ENCODE measurements at regions not wholly inside any gene's neighbourhood (a gene's known extent, or its start where the extent isn't known, plus 50 kb on each side); places are given as distances from the start of the nearest gene placed in this dataset.

DNA sequence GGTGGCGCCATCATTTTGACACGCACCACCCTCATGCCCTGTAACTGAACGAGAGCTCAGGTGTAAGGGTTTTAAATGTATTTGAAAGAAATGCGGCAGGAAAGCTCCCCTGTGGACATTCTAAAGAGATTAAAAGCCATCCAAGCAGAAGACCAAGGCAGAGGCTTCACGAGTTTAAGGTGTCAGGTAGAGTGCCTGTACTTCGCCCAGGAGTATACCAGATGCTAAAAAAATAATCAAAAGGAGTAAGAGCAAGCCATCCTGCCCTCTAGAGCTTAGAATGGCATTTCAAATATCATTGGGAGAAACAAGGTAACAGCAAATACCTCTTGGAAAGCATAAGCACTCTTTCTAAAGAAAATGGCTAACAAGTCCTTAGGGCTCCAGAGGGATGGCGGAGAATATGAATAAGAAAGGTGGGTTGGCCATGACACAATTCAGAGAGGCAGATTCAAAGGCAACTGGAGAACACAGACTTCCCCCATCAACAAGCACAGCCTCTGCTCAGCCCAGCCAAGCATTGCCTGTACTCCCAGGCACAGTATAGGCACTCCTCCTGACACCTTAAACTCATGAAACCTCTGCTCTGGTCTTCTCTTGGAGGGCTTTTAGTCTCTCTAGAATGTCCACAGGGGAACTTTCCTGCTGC, 447.6 kb downstream of the SUCLA2 start:
- Histone ChIP-seq H3K27ac (ENCODE audit: low read depth, low read length) (no peak overlapping the region), H3K9ac (ENCODE audit: low read depth, low read length) (no peak overlapping the region), H3K9me3 (ENCODE audit: insufficient read depth, low read depth, low read length) (no peaks in the 10 kb centered on the region), H3K4me1 (ENCODE audit: insufficient read depth, low read length) (peaks cover 11% of the 10 kb centered on the region), H3K4me3 (ENCODE audit: low read length) (no peak overlapping the region), H3K27me3 (ENCODE audit: insufficient read depth, low read length) (no peaks in the 10 kb centered on the region), H3K36me3 (ENCODE audit: insufficient read depth, low read length) (no peaks in the 10 kb centered on the region)
- WGBS, result 72% methylated on average over 6 of the region's 7 CpGs

DNA sequence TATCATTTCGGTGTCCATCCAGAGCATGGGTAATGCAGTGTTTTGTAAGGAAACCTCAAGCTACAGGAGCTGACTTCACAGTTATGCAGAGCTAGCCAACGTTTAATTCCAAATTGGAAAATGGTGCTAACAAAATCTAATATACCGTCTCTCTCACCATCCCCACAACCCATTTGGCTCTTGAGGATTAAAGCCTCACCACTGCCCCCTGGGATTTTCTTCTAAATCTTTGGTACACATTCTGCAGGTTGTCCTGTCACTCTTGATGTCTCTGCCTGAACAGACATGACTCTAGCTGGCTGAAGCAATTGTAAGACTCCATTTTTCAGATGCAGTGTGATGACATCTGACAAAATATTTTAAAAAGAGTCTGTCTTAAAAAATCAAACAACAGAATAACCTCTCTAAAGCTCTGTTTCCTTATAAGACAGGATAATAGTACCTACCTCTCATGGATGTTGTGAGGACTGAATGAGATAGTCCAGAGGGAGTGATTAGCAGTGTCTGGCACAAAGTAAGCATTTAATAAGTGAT, 451.8 kb downstream of the SUCLA2 start:
- 89% methylated on average over 3 of the region's 3 CpGs for WGBS
- Histone ChIP-seq H3K9me3 (ENCODE audit: insufficient read depth, low read depth, low read length) (no peaks in the 10 kb centered on the region), H3K4me1 (ENCODE audit: insufficient read depth, low read length) (peaks cover 11% of the 10 kb centered on the region), H3K4me3 (ENCODE audit: low read length) (no peak overlapping the region), H3K27ac (ENCODE audit: low read depth, low read length) (no peak overlapping the region), H3K27me3 (ENCODE audit: insufficient read depth, low read length) (no peaks in the 10 kb centered on the region), H3K9ac (ENCODE audit: low read depth, low read length) (no peak overlapping the region), H3K36me3 (ENCODE audit: insufficient read depth, low read length) (no peaks in the 10 kb centered on the region)

DNA sequence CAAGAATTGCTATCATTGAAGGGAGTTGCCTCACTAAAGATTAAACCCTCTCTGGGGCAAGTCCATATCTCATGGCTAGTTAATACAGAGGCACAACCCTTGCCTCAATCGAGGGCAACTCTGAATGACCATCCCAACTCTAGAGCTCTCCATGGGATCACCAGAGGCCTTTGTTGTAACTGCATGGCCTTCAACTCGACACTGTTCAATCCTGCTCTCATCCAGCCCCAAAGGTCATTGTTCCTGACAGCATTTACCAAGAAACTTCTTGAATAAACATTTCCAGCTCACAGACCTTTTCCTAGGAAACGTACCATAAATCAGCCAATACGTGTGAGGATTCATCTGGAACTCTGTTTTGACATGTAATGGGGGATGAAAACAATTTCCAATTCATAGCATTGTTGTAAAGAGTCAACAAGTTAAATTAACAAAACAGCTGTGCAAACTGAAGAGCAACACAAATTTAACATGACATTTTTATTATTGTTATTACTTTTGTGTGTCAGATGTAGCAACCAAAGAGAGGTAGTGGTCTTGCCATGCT, 452.7 kb downstream of the SUCLA2 start:
- Histone ChIP-seq H3K9ac (ENCODE audit: low read depth, low read length) (no peak overlapping the region), H3K27ac (ENCODE audit: low read depth, low read length) (no peak overlapping the region), H3K9me3 (ENCODE audit: insufficient read depth, low read depth, low read length) (no peaks in the 10 kb centered on the region), H3K27me3 (ENCODE audit: insufficient read depth, low read length) (no peaks in the 10 kb centered on the region), H3K4me1 (ENCODE audit: insufficient read depth, low read length) (peaks cover 4% of the 10 kb centered on the region; the same call in 1 of the 2 replicates), H3K4me3 (ENCODE audit: low read length) (no peak overlapping the region), H3K36me3 (ENCODE audit: insufficient read depth, low read length) (no peaks in the 10 kb centered on the region)
- 84% methylated on average over 4 of the region's 4 CpGs for WGBS

DNA sequence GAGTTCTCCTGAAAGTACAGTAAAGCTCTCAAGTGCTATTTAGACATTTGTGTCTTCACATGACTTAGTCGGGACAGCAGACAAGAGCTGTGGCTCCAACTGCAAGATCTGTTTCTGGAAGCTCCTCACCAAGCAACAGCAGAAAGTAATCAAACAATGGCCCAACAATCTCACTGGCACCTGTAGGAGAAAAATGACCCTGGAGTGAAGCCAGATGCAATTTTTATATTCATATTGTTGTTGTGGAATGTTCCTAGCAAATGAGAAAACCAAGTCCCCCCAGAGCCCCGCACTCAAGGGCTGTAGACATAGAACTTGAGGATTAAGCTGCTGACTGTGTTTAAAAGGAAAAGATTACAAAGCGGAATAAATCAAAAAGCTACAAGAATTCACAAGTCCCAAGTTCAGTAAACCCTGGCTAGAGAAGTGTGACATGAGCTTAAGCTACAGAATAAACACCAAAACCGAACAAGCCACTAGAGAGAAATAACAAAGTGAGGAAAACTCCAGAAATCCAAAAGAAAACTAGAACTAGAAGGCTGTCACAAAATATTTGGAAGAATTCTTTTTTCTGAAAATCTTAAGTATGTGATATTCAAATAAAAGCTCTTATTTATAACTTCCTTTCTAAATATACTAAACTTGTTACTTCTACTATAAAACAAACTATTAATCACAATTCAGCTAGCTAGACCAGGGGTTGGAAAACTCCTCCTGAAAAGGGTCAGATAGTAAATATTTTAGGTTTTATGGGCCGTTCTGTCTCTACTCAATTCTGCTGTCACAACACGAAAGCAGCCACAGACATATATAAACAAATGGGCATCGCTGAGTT, 454.5 kb downstream of the SUCLA2 start:
- Histone ChIP-seq H3K27me3 (ENCODE audit: insufficient read depth, low read length) (no peaks in the 10 kb centered on the region), H3K4me1 (ENCODE audit: insufficient read depth, low read length) (no peaks in the 10 kb centered on the region), H3K27ac (ENCODE audit: low read depth, low read length) (no peak overlapping the region), H3K4me3 (ENCODE audit: low read length) (no peak overlapping the region), H3K36me3 (ENCODE audit: insufficient read depth, low read length) (no peaks in the 10 kb centered on the region), H3K9me3 (ENCODE audit: insufficient read depth, low read depth, low read length) (no peaks in the 10 kb centered on the region), H3K9ac (ENCODE audit: low read depth, low read length) (no peak overlapping the region)
- 100% methylated on average over 3 of the region's 7 CpGs for WGBS

DNA sequence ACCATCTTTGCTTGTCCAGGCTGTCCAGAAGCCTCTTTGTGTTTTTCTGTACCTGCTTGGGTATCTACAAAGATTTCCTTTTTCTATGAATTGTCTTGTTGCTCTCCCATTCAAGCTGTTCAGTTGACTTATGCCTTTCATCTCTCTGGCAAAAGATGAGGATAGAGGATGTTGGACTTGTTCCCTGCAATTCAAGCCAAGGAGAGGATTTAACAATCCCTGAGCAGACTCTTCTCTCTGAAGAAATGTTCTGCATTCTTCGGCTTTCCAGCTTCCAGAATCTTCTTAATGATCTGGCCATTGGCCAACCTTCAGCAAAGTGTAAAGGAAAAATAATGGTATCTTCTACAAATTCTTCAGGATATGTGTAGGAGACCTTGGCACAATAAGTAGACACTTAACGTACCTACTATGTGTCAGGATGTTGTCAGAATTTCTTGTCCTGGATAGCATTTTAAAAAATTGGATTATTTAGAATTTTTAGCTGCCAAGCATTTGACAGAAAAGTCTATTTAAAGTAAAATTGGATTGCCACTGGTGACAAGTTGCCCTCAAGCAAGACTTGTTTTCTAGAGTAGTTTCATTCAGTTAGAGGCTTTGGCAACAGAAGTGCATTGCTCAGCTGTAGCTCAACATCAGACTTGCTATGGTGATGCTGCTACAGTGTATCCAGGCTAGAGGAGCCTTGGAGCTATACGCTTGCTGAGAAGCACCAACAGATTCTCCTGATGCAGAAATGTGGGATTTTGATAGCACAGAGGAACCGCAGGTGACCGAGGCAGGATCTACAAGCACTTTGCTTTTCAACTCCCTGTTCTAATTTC, 455.7 kb downstream of the SUCLA2 start:
- no peak overlapping the region for H3K9ac ChIP-seq (ENCODE audit: low read depth, low read length)
- H3K4me3 ChIP-seq (ENCODE audit: low read length), result no peak overlapping the region
- H3K36me3 ChIP-seq (ENCODE audit: insufficient read depth, low read length), result no peaks in the 10 kb centered on the region
- no peak overlapping the region for H3K27ac ChIP-seq (ENCODE audit: low read depth, low read length)
- H3K9me3 ChIP-seq (ENCODE audit: insufficient read depth, low read depth, low read length), result no peaks in the 10 kb centered on the region
- H3K27me3 ChIP-seq (ENCODE audit: insufficient read depth, low read length), result no peaks in the 10 kb centered on the region
- no peaks in the 10 kb centered on the region for H3K4me1 ChIP-seq (ENCODE audit: insufficient read depth, low read length)
- 95% methylated on average over 5 of the region's 5 CpGs for WGBS

GRCh38 chr13:47539317-47539716, 461.8 kb downstream of the SUCLA2 start:
- H3K9me3 ChIP-seq (ENCODE audit: insufficient read depth, low read depth, low read length), result no peaks in the 10 kb centered on the region
- 100% methylated on average over 2 of the region's 2 CpGs for WGBS
- no peaks in the 10 kb centered on the region for H3K27me3 ChIP-seq (ENCODE audit: insufficient read depth, low read length)
- no peak overlapping the region for H3K4me3 ChIP-seq (ENCODE audit: low read length)
- H3K4me1 ChIP-seq (ENCODE audit: insufficient read depth, low read length), result no peaks in the 10 kb centered on the region
- no peaks in the 10 kb centered on the region for H3K36me3 ChIP-seq (ENCODE audit: insufficient read depth, low read length)
- no peak overlapping the region for H3K9ac ChIP-seq (ENCODE audit: low read depth, low read length)
- no peak overlapping the region for H3K27ac ChIP-seq (ENCODE audit: low read depth, low read length)

DNA sequence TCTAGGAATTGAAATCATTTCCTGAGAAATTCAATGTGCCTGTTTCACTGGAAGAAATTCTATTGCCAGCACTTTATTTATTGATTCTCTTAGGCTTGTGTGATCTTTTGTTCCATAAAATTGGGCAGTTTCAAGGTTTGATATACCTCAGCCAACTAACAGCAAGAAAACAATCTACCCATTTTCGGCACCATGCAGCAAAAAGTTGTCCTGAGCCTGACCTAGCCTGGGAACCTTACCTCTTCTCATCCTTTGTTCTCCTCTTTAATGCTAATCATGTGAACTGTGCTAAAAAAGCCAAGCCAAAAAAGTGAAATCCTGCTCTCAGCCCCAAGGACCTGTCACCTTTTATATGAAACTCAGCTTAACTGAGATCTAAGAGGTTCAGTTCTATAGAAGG, 477.3 kb downstream of the SUCLA2 start:
- no peaks in the 10 kb centered on the region for H3K27me3 ChIP-seq (ENCODE audit: insufficient read depth, low read length)
- H3K4me3 ChIP-seq (ENCODE audit: low read length), result no peak overlapping the region
- no peak overlapping the region for H3K9ac ChIP-seq (ENCODE audit: low read depth, low read length)
- H3K27ac ChIP-seq (ENCODE audit: low read depth, low read length), result no peak overlapping the region
- no peaks in the 10 kb centered on the region for H3K36me3 ChIP-seq (ENCODE audit: insufficient read depth, low read length)
- H3K4me1 ChIP-seq (ENCODE audit: insufficient read depth, low read length), result no peaks in the 10 kb centered on the region; the same call in 1 of the 2 replicates
- 96% methylated on average over 1 of the region's 1 CpG for WGBS
- no peaks in the 10 kb centered on the region for H3K9me3 ChIP-seq (ENCODE audit: insufficient read depth, low read depth, low read length)

DNA sequence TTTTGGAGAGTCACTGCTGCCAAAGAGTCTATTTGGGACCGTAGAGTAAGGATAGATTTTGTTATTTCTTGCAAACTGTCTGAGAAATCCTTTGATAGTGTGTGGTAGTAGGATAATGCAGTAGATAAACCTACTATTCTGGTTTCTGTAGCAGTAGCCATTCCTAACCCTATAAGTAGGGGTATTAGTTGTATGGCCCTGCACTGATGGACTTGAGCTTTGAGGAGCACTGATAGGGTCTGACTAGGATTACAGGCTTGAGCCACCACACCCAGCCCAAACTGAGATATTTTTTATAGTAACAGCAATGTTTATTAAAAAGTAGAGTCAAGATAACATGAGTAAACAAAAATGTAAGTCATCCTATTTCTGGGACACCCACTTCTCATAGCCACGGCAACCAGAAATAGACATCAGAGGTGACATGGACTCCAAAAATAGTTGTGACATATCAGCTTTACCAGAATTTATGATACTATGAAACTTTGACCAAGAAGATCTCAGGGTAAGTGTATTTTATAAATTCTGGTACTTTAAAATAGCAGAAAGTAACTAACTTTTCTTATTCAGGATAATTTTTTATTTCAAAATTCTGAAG, 479.1 kb downstream of the SUCLA2 start:
- Histone ChIP-seq H3K9ac (ENCODE audit: low read depth, low read length) (no peak overlapping the region), H3K27me3 (ENCODE audit: insufficient read depth, low read length) (no peaks in the 10 kb centered on the region), H3K36me3 (ENCODE audit: insufficient read depth, low read length) (no peaks in the 10 kb centered on the region), H3K27ac (ENCODE audit: low read depth, low read length) (no peak overlapping the region), H3K4me3 (ENCODE audit: low read length) (no peak overlapping the region), H3K9me3 (ENCODE audit: insufficient read depth, low read depth, low read length) (no peaks in the 10 kb centered on the region), H3K4me1 (ENCODE audit: insufficient read depth, low read length) (no peaks in the 10 kb centered on the region)
- WGBS, result 85% methylated on average over 2 of the region's 2 CpGs

DNA sequence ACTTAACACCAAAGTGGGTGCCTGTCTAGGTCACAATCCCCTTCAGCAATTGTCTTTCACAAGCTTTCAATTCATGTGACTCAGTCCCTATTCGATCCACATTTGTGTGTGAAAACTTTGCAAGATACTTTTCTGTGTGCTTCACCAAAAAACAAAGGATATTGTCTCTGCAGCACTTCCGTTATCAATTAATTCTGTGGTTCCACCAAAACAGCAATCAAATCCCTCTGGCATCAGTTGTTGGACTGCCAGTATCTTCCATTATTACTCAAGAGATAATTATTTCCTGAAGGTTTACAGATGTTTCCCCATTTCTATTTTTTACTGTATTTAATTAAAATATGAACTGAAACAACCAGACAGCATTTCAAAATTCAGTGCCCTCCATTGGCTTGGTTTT, 481.4 kb downstream of the SUCLA2 start:
- Histone ChIP-seq H3K4me1 (ENCODE audit: insufficient read depth, low read length) (no peaks in the 10 kb centered on the region), H3K27ac (ENCODE audit: low read depth, low read length) (no peak overlapping the region), H3K9ac (ENCODE audit: low read depth, low read length) (no peak overlapping the region), H3K9me3 (ENCODE audit: insufficient read depth, low read depth, low read length) (0 out of 2 replicates have a peak, but pooled peaks cover 4% of the 10 kb centered on the region), H3K4me3 (ENCODE audit: low read length) (no peak overlapping the region), H3K36me3 (ENCODE audit: insufficient read depth, low read length) (no peaks in the 10 kb centered on the region), H3K27me3 (ENCODE audit: insufficient read depth, low read length) (no peaks in the 10 kb centered on the region)
- 50% methylated on average over 2 of the region's 2 CpGs for WGBS

- Histone ChIP-seq H3K4me1 (ENCODE audit: insufficient read depth, low read length) (no peaks in the 10 kb centered on the region), H3K9ac (ENCODE audit: low read depth, low read length) (no peak overlapping the region), H3K4me3 (ENCODE audit: low read length) (no peak overlapping the region), H3K9me3 (ENCODE audit: insufficient read depth, low read depth, low read length) (0 out of 2 replicates have a peak, but pooled peaks cover 4% of the 10 kb centered on the region), H3K36me3 (ENCODE audit: insufficient read depth, low read length) (no peaks in the 10 kb centered on the region), H3K27ac (ENCODE audit: low read depth, low read length) (no peak overlapping the region), H3K27me3 (ENCODE audit: insufficient read depth, low read length) (no peaks in the 10 kb centered on the region)
- WGBS, result 93% methylated on average over 1 of the region's 1 CpG
Measured at GRCh38 chr13:47518530-47518929, 482.5 kb downstream of the SUCLA2 start.
